Stimulated activated CD4-positive, alpha-beta T cell treated with anti-CD3 and anti-CD28 coated beads, Interleukin-2, amount 100 ng/mL, for 24 hours (primary cell): ENCODE measurements at regions not wholly inside any gene's neighbourhood (a gene's known extent, or its start where the extent isn't known, plus 50 kb on each side); places are given as distances from the start of the nearest gene placed in this dataset.

Experiments
- DNase-seq, 2 donors: peaks; one replicate each; pipeline ENCODE4 v3.0.0-alpha.2; 2020

DNA sequence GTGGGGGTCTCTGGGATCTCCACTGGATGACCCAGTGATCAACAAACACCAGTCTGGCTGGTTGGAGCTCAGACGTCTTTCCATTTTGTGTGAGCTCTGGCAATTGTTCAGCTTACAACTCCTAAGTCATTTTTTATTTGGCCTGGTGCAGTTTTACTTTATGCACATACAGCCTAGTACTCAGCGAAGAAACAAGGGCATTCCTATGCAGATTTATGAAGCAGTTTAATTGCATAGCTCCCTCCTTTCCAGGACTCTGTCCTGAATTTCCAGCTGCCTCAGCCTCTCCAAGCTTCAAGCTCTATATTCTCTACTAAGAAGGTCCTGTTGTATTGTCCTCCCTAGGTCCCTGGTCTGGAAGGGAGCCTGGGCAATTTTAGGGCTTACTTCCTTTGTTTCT lies 145.6 kb upstream of the GALNT17 start:
- no peak for DNase-seq

GRCh38 chr7:70994176-70994575 lies 137.8 kb upstream of the GALNT17 start:
- DNase-seq = no peak

GRCh38 chr7:70997261-70997660 lies 134.7 kb upstream of the GALNT17 start:
- DNase-seq = no peak

- no peak for DNase-seq
These were observed 126.8 kb upstream of the GALNT17 start for GRCh38 chr7:71005109-71005508.

GRCh38 chr7:71009636-71010035 lies 122.3 kb upstream of the GALNT17 start:
- DNase-seq = no peak

GRCh38 chr7:71015252-71015900 lies 116.6 kb upstream of the GALNT17 start:
- no peak for DNase-seq

- DNase-seq = no peak
These were observed 115.5 kb upstream of the GALNT17 start for GRCh38 chr7:71016401-71016800.

DNA sequence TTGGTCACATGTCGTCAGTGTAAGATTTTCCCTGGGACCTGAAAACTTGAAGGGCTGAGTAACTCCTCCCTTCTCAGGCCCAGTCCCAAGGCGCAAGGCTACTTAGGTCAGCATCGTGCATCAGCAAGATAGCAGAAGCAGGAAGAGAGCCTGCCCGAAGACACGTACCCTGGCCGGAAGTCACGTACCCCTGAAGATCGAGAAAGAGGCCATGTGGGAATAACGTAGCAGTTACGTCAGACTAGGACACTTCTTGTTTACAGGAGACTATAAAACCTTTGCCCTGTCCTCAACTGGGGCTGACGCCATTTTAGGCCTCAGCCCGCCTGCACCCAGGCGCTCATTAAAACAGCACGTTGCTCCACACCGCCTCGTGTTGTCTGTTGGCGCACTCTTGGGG lies 114.3 kb upstream of the GALNT17 start:
- no peak for DNase-seq

- DNase-seq = no peak
These were observed 112.2 kb upstream of the GALNT17 start for GRCh38 chr7:71019706-71020105.

GRCh38 chr7:71021131-71021530 lies 110.8 kb upstream of the GALNT17 start:
- DNase-seq = no peak

DNA sequence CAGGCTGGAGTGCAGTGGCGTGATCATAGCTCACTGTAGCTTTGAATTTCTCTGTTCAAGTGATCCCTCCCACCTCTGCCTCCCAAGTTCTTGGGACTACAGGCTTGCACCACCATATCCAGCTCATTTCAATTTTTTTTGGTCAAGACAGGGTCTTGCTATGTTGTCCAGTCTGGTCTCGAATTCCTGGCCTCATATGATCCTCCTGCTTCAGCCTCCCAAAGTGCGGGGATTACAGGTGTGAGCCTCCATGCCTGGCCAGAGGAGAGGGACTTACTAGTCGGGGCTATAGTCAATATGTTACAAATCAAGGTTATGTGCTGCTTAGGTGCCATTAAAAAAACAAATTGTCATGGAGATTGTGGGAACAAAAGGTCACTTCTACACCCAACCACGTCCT lies 105.3 kb upstream of the GALNT17 start:
- no peak for DNase-seq

DNA sequence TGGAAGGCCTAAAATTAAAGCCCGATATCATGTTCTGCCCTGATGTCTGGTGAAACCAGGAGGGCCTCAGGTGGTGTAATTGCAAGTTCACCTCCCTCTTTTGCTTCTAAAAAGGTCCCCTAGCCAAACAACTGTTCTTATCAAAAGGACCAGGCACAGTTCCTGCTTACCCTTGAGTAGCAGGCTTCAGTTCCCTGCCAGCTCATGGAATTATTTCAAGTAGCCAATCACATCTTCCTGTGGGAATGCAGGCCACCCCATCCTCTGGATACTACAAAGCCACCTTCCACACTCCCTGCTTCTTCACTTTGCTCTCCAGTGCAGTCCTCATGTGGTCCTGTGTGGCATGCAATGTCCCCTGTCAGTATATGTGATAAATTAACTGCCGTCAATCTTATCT lies 97.7 kb upstream of the GALNT17 start:
- DNase-seq = no peak

DNA sequence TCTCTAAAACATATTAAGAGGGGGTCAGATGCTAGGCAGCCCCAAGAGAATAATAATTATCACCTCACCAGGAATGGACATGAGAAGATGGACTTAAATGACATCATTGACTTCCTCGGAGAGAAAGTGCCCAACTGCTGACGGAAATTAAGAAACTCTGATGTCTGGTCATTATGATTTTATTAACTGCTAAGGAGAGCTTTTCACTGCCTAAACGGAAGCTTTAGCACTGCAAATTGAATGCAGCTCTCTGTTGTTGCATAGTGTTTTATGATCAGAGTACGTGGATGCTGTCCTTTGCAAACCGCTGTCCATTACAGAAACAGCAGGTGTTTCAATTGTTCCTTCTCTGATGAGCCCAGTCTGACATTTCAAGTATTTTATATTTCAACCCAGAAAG lies 89.4 kb upstream of the GALNT17 start:
- no peak for DNase-seq

DNA sequence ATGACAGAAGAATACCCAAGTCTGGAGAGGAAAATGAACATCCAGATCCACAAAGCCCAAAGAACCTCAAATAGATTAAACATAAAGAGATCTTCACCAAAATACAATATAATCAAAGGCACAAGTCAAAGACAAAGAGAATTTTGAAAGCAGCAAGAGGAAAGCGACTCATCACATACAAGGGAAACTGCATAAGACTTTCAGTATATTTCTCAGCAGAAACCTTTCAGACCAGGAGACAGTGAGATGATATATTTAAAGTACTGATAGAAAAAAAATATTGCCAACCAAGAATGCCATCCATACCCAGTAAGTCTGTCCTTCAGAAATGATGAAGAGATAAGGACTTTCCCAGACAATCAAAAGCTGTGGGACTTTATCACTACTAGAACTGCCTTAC lies 81.5 kb upstream of the GALNT17 start:
- DNase-seq = no peak

DNA sequence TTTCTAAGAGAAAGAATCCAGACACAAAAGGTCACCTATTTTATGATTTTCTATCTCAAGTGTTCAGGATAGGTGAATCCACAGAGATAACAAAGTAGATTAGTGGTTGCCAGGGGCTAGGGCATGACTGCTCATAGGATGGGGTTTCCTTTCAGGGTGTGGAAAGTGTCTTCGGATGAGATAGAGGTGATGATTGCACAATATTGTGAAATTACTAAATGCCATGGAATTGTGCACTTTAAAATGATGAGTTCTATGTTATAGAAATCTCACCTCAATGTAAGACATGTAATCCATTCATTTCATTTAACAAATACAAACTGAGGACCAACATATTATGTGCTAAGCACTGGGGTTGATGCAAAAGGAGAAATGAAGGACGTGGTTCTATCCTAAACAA lies 76.4 kb upstream of the GALNT17 start:
- DNase-seq = no peak

DNA sequence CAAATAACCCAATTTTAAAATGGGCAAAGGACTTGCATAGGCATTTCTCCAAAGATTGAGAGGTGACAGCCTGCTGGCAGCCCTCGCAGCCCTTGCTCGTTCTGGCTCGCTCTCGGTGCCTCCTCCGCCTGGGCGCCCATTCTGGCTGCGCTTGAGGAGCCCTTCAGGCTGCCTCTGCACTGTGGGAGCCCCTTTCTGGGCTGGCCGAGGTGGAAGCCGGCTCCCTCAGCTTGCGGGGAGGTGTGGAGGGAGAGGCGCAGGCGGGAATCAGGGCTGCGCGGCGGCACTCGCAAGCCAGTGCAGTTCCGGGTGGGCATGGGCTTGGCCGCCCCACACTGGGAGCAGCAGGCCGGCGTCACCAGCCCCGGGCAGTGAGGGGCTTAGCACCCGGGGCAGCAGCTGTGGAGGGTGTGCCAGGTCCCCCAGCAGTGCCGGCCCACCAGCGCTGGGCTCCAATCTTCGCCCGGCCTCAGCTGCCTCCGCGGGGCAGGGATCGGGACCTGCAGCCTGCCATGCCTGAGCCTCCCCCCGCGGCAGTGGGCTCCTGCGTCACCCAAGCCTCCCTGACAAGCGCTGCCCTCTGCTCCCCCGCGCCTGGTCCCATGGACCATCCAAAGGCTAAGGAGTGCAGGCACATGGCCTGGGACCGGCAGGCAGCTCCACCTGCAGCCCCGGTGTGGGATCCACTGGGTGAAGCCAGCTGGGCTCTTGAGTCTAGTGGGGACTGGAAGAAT lies 54.0 kb upstream of the GALNT17 start:
- DNase-seq = no peak
